GM19372 (cell line): ENCODE measurements at regions not wholly inside any gene's neighbourhood (a gene's known extent, or its start where the extent isn't known, plus 50 kb on each side); places are given as distances from the start of the nearest gene placed in this dataset.

Source experiments
- ATAC-seq: cut with Tn5 transposase; IDR thresholded peaks from one replicate; pipeline ENCODE4 v1.9.1; 2021; ENCODE audit warnings: mild to moderate bottlenecking, low read depth, moderate library complexity; ENCODE audit not compliant: unreplicated experiment

GRCh38 chr7:26101361-26102151, 50.4 kb upstream of the NFE2L3 start:
- ATAC-seq, result no peak

- no peak for ATAC-seq
Observed at GRCh38 chr7:26102176-26102575, 49.8 kb upstream of the NFE2L3 start.
